ENCODE measurements at regions not wholly inside any gene's neighbourhood (a gene's known extent, or its start where the extent isn't known, plus 50 kb on each side); places are given as distances from the start of the nearest gene placed in this dataset.

DNA sequence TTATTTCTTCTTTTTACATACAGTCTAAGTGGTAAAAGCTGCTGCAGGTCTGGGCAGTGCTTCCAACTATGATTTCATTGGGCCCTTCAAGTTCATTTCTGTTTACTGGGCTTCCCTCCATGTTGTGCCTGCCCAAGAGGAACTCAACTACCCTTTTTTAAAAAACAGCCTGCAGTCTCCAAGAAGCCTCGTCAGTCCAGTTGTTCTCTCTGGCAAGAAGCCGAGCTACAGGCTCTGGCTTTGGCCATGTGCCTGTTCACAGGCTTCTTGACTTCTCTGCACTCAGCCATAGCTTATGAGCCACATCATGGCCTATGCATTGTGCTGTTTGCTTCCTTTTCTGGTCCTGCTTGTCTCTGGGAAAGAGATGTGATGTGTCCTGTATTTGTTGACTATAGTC lies 119.7 kb upstream of the PJA2 start:
- no peak for DNase-seq

- no peak for DNase-seq
Observed at GRCh38 chr5:109524555-109524954, 114.8 kb upstream of the PJA2 start.

DNA sequence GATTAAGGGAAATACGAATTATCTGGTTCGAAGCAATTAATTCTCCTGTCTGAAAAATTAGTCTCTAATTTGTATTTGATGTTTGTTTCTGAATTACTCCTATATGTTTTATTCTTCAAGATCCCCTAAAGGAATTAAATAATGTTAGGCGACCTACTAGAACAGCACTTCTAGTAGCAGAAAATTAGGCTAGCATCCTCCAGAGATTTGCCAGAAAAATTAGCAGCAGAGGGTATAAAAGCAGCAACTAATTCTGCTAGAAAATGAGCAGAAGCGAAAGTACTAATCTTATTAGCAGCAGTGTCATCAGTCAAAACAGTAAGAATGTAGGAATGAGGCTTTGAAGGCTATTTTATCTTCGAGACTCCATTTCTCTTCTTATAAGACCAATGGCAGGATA lies 114.3 kb upstream of the PJA2 start:
- DNase-seq: no peak

GRCh38 chr5:109522404-109522803 lies 112.6 kb upstream of the PJA2 start:
- no peak for DNase-seq

GRCh38 chr5:109519416-109519815 lies 109.6 kb upstream of the PJA2 start:
- no peak for DNase-seq

DNA sequence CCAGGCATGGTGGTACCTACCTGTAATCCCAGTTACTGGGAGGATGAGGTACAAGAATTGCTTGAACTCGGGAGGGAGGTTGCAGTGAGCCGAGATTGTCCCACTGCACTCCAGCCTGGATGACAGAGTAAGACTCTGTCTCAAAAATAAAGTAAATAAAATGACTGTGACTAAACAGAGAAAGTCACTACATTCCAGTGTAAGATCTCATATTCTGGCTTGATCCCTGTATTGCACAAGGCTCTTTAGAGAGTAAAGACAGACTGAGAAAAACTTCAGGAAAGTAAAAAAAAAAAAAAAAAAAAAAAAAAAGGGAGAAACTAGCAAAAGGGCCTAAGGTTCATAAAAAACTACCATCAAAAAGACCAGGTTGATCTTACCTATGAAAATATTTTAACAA lies 106.6 kb upstream of the PJA2 start:
- no peak for DNase-seq

- DNase-seq: no peak
Observed at GRCh38 chr5:109511980-109512734, 102.4 kb upstream of the PJA2 start.

- no peak for DNase-seq
Observed at GRCh38 chr5:109506556-109506955, 96.8 kb upstream of the PJA2 start.

GRCh38 chr5:109496112-109496511 lies 86.3 kb upstream of the PJA2 start:
- DNase-seq: no peak

DNA sequence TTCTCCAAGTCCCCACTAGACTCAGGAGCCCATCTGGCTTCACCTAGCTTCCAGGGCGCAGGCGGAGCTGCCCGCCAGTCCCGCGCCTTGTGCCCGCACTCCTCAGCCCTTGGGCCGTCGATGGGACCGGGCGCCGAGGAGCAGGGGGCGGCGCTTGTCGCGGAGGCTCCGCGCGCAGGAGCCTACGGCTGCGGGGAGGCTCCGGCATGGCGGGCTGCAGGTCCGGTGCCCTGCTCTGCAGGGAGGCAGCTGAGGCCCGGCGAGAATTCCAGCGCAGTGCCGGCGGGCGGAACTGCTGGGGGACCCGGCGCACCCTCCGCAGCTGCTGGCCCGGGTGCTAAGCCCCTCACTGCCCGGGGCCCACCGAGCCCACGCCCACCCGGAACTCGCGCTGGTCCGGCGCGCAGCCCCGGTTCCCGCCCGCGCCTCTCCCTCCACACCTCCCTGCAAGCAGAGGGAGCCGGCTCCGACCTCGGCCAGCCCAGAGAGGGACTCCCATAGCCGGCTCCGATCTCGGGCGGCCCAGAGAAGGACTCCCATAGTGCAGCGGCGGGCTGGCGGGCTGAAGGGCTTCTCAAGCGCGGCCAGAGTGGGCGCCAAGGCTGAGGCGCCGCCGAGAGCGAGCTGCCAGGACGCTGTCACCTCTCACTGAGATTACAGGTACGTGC lies 78.1 kb upstream of the PJA2 start:
- DNase-seq: no peak

GRCh38 chr5:109486200-109486804 lies 76.5 kb upstream of the PJA2 start:
- no peak for DNase-seq

GRCh38 chr5:109485030-109485429 lies 75.3 kb upstream of the PJA2 start:
- DNase-seq: peak; percentile 0

- no peak for DNase-seq
Observed at GRCh38 chr5:109484597-109484996, 74.8 kb upstream of the PJA2 start.

DNA sequence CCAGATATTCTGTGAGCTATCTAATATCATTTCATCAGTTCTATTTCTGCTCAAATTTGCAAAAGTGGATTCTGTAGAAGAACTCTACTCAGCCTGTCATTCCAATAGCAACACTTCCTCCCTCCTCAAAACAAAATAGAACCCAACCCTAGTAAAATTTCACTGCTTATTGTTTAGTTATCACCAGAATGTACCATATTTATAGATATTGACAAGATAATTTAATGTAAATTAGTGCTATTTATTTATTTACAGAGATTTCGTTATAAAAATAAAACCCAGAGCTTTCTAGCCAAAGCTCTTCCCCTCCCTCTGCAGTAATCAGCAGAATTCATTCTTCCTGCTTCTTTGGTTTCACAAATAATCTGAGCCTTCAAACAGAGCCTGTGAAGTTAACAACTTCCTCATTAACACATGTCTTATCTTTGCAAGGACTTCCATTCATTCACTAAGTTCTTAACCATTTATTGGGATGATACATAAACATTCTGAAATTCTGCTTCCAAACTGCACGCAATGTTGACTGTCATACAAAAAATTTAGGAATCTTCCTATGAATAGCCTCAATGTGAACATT lies 73.7 kb upstream of the PJA2 start:
- no peak for DNase-seq

DNA sequence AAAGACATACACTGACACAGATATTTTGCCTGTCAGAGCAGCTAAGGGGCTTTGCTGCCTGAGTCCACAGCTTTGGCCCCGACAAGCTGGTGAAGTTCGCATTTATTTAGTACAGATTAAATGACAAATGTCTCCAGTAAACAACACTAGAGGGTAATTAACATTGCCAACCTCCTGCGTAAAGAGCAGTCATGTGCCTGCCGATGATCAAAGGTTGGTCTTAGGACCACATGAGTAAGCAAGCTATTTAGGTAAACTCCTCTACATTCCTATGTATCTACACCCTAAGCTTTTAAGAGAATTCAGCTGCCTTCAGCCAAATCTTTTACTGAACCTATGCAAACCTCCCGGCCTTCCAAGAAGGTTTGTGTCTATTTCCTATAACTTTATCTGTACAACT lies 73.0 kb upstream of the PJA2 start:
- no peak for DNase-seq

- no peak for DNase-seq
Observed at GRCh38 chr5:109479260-109479860, 69.6 kb upstream of the PJA2 start.

GRCh38 chr5:109478830-109479229 lies 69.1 kb upstream of the PJA2 start:
- no peak for DNase-seq

DNA sequence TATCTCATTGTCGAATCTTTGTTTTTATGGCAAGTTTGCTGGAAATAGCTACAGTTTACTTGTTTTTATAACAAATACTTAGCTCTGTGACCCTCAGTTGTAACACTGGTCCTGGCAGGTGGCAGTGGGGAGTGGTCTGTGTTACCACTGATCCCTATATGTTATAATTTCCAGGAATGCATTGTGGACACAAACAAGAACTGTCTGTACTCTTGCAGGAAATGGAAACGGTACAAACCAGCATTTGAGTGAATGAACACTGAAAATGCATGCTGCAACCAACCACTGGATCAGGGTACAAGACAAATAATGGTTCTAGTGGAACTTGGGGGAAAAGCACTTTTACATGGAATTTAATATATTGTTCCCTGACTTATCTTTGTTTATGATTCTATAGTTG lies 66.5 kb upstream of the PJA2 start:
- DNase-seq: no peak

DNA sequence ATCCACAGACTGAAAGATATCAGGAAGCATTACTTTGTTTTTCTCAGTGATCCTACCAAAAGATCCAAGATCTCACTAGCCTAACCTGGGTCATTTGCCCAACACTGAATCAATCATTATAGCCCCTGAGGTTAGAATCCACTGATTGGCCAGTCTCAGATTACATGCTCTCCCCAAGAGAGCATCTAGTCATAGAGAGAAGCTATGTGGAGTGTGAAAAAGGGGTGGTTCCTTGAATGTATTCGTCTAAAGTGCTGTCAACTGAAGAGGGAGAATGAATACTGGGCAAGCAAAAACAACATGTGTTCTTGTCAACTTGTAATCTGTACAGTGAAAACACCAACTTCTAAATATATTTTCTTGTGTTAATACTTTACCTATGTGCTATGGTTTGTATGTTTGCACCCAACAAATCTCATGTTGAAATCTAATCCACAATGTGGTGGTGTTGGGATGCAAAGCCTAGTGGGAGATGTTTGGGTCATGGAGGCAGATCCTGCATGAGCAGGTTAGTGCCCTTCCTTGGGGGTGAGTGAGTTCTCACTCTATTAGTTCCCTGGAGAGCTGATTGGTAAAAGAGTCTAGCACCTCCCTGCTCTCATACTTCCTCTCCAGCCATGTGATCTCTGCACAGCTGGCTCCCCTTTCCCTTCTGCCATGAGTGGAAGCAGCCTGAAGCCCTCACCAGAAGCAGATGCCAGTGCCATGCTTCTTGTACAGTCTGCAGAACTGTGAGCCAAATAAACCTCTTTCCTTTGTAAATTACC lies 60.3 kb upstream of the PJA2 start:
- DNase-seq: no peak

DNA sequence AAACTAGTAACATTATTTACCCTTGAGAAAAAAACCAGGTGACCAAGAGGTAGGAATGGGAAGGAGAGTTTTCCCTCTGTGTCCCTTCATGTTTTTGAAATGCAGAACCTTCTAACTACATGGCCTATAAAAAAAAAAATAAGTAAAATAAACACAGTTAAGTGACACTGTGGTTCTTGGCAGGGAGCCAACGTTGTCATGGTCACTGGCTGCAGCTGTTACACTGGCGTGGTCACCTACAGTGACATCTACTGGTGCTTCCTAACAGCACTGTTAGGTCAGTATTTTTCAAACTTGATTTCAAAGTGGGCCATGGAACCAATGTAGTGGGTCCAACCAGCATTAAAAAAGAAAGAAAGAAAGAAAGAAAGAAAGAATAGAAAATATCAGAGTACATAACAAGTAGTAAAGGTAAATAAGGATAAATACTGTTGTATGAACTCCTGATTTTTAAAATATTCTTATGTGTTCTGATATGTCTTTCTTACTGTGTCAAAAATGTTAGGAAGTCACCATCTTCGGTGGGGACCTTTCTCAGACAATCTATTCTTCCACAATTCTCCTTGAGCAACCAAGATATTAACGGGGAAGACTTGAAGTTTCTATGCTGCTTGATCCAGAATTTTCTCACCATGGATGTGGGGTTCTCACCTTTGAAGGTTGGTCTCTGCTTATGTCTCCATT lies 59.1 kb upstream of the PJA2 start:
- peak; percentile 83 for DNase-seq

- no peak for DNase-seq
Observed at GRCh38 chr5:109468288-109468676, 58.5 kb upstream of the PJA2 start.

DNA sequence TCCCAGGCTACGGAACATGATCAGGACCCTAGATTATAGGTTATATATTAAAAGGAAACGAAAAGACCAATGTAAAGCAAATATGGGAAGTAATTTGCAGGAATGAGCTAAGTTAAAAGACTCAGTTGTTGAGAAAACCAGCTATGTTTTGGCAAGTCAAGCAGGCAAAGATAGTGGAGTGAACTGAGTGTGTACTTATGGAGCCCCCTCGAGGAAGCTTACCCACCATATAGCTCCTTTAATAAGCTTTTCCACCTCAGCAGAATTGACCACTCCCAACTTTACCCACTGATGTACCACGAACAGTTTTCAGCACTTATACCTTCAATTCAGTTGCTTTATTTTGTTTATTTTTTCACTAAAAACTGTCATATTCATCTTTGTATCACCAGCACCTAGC lies 57.3 kb upstream of the PJA2 start:
- DNase-seq: no peak
